Activated CD8-positive, alpha-beta memory T cell treated with anti-CD3 and anti-CD28 coated beads for 48 hours (primary cell): ENCODE measurements at regions not wholly inside any gene's neighbourhood (a gene's known extent, or its start where the extent isn't known, plus 50 kb on each side); places are given as distances from the start of the nearest gene placed in this dataset.
"Not testable (repeated sequence)": the region's sequence is repeated elsewhere in the genome, so short reads cannot be mapped to it uniquely, and the experiment has no call there.

Experiments used
- DNase-seq, 3 experiments: peaks; one replicate each; pipeline ENCODE4 v3.0.0-alpha.2; 2020; ENCODE audit warnings: low read depth in 2 of 3, low spot score in 2 of 3

- DNase-seq = no peak
These were observed 149.3 kb upstream of the NR2F2 start for GRCh38 chr15:96181217-96181616.

- DNase-seq = no peak
These were observed 148.6 kb upstream of the NR2F2 start for GRCh38 chr15:96181873-96182301.

- DNase-seq = no peak
These were observed 147.6 kb upstream of the NR2F2 start for GRCh38 chr15:96182736-96183513.

- DNase-seq = no peak
These were observed 147.0 kb upstream of the NR2F2 start for GRCh38 chr15:96183514-96183850.

GRCh38 chr15:96183867-96184266, 146.6 kb upstream of the NR2F2 start:
- no peak for DNase-seq

GRCh38 chr15:96184297-96184696, 146.2 kb upstream of the NR2F2 start:
- no peak for DNase-seq

GRCh38 chr15:96186105-96186504, 144.4 kb upstream of the NR2F2 start:
- DNase-seq = no peak

- no peak for DNase-seq
These were observed 142.9 kb upstream of the NR2F2 start for GRCh38 chr15:96187341-96188305.

GRCh38 chr15:96197721-96198120, 132.8 kb upstream of the NR2F2 start:
- DNase-seq = no peak

- DNase-seq = no peak
These were observed 131.4 kb upstream of the NR2F2 start for GRCh38 chr15:96199111-96199510.

GRCh38 chr15:96200357-96200967, 130.0 kb upstream of the NR2F2 start:
- no peak for DNase-seq

- DNase-seq = no peak
These were observed 128.8 kb upstream of the NR2F2 start for GRCh38 chr15:96201696-96202095.

GRCh38 chr15:96205588-96205987, 124.9 kb upstream of the NR2F2 start:
- DNase-seq = not testable (repeated sequence)

- no peak for DNase-seq
These were observed 123.0 kb upstream of the NR2F2 start for GRCh38 chr15:96207377-96208006.

- DNase-seq = no peak
These were observed 121.2 kb upstream of the NR2F2 start for GRCh38 chr15:96209285-96209735.

- DNase-seq = no peak
These were observed 117.5 kb upstream of the NR2F2 start for GRCh38 chr15:96213045-96213444.

GRCh38 chr15:96213896-96214295, 116.6 kb upstream of the NR2F2 start:
- DNase-seq = no peak

GRCh38 chr15:96216481-96216880, 114.0 kb upstream of the NR2F2 start:
- not testable (repeated sequence) for DNase-seq

GRCh38 chr15:96217983-96218382, 112.5 kb upstream of the NR2F2 start:
- no peak for DNase-seq

- no peak for DNase-seq
These were observed 111.7 kb upstream of the NR2F2 start for GRCh38 chr15:96218623-96219455.
